IPS-18a (cell line): ENCODE measurements at regions not wholly inside any gene's neighbourhood (a gene's known extent, or its start where the extent isn't known, plus 50 kb on each side); places are given as distances from the start of the nearest gene placed in this dataset.

Source experiments
- H3K27ac ChIP-seq: one replicate; pipeline ENCODE4 v1.5.1; 2013; ENCODE audit warnings: low read length
- H3K27me3 ChIP-seq: one replicate; pipeline ENCODE4 v1.6.1; 2013; ENCODE audit warnings: mild to moderate bottlenecking, low read length; ENCODE audit not compliant: control insufficient read depth, insufficient read depth
- H3K36me3 ChIP-seq: one replicate; pipeline ENCODE4 v1.6.1; 2013; ENCODE audit warnings: low read depth, low read length; ENCODE audit not compliant: control insufficient read depth
- H3K4me1 ChIP-seq: one replicate; pipeline ENCODE4 v1.6.1; 2013; ENCODE audit warnings: low read depth, low read length; ENCODE audit not compliant: control insufficient read depth
- H3K4me3 ChIP-seq: one replicate; pipeline ENCODE4 v1.5.1; 2013; ENCODE audit warnings: low read length
- H3K9ac ChIP-seq: one replicate; pipeline ENCODE4 v1.6.1; 2013; ENCODE audit warnings: mild to moderate bottlenecking, low read length, moderate library complexity
- H3K9me3 ChIP-seq: one replicate; pipeline ENCODE4 v1.6.1; 2013; ENCODE audit warnings: low read depth, low read length; ENCODE audit not compliant: control insufficient read depth

DNA sequence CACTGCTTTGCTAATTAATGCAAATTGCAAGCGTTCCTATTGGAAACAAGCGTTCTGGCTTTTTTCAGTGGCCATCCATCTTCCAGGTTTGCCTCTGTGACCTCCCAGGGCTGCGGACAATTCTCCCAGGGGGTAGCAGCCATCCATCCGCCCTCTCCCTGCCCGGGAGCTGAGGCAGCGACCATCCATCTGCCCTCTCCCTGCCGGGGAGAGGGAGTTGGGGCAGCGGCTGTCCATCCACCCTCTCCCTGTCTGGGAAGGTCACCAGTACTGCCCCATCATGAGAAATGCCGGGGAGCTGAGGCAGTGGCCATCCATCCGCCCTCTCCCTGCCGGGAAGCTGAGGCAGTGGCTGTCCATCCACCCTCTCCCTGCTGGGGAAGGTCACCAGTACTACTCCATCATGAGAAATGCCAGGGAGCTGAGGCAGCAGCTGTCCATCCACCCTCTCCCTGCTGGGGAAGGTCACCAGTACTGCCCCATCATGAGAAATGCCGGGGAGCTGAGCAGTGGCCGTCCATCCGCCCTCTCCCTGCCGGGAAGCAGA, 394.7 kb downstream of the BRD1 start:
- H3K9ac ChIP-seq: no peak overlapping the region
- no peak overlapping the region for H3K4me3 ChIP-seq
- no peaks in the 10 kb centered on the region for H3K4me1 ChIP-seq
- H3K9me3 ChIP-seq: no peaks in the 10 kb centered on the region
- no peak overlapping the region for H3K27ac ChIP-seq
- no peaks in the 10 kb centered on the region for H3K27me3 ChIP-seq
- H3K36me3 ChIP-seq: no peaks in the 10 kb centered on the region

DNA sequence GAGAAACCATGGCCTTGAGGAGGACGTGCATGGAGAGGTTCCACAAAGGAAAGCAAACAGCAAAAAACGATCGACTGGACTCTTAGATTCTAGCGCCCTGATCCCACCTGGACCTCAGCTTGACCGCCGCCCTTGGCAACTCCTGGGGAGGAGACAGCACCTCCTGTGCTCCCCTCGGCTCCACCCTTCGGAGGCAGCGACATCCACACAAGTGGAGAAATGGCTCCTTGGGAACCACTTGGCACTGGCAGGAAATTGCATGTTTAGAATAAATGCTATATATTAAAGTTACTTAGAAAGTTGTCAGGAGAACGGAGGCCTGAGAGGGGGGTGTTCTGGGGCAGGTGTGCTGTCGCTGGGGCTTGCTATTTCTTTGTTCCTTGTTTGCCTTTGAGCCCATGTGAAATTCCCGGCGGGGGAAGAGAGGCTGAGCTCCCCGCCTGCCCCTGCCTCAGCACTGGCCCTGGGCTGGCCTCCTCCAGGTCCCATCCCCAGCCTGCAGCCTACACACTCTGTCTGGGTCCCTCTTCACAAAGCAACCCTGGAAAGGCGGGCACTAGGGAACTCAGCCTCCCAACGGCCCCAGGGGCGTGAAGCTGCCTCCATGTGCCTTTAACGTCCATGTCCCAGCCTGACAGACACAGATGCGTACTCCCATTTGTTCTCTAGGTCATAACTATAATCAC, 395.3 kb downstream of the BRD1 start:
- Histone ChIP-seq H3K4me1 (no peaks in the 10 kb centered on the region), H3K27ac (no peak overlapping the region), H3K36me3 (no peaks in the 10 kb centered on the region), H3K9me3 (no peaks in the 10 kb centered on the region), H3K9ac (no peak overlapping the region), H3K4me3 (no peak overlapping the region), H3K27me3 (no peaks in the 10 kb centered on the region)

DNA sequence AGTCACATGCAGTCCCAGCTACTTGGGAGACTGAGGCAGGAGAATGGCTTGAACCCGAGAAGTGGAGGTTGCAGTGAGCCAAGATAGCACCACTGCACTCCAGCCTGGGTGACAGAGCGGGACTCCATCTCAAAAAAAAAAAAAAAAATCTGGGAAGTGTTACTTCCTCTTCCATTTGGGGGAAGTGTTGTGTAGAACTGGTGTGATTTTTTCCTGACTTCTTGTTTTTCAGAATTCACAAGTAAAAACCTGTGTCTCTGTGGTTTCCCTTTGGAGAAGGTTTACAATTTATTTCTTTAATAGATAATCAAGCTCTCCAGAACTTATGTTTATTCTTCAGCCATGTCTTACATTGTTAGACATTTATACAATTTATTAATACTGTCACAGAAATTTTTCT, 396.1 kb downstream of the BRD1 start:
- Histone ChIP-seq H3K4me1 (no peaks in the 10 kb centered on the region), H3K9me3 (no peaks in the 10 kb centered on the region), H3K36me3 (no peaks in the 10 kb centered on the region), H3K27ac (no peak overlapping the region), H3K4me3 (no peak overlapping the region), H3K9ac (no peak overlapping the region), H3K27me3 (no peaks in the 10 kb centered on the region)

DNA sequence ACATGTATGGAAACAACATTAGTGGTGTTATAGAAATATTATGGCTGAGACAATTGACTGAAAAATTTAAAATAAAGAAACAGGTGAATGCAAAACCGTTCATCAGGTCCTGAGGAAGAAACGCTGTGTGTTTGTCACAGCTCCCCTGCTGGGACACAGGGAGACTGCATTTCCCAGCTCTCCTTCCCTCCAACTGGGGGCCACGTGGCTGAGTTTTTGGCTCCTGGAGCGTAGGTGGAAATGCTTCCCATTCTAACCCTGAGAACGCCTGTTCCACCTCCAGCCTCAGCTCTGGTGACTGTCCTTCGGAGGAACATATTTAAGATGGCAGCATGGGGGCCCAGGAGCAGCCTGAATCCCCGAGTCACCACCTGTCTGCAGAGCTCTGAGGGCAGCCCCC, 398.6 kb downstream of the BRD1 start:
- Histone ChIP-seq H3K4me3 (no peak overlapping the region), H3K9ac (no peak overlapping the region), H3K27me3 (no peaks in the 10 kb centered on the region), H3K27ac (no peak overlapping the region), H3K4me1 (no peaks in the 10 kb centered on the region), H3K36me3 (no peaks in the 10 kb centered on the region), H3K9me3 (no peaks in the 10 kb centered on the region)

DNA sequence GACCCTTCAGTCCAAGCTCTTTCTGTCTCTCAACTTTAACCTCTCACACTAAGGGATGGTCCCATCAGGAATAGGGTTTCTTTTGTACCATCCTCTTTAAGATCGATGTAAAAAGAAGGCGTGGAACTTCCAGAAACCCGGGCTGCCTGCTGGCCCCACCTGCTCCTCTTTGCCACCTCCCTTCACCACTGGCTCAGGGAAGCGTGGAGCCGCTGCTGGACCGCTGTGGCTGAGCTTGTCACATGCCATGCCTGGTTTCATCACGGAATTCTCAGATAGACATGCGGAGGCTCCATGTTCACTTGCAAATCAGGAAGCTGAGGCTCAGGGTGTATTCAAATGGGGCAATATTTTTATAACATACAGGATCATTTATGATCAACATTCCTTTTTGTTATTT, 399.7 kb downstream of the BRD1 start:
- no peak overlapping the region for H3K4me3 ChIP-seq
- no peaks in the 10 kb centered on the region for H3K9me3 ChIP-seq
- H3K36me3 ChIP-seq: no peaks in the 10 kb centered on the region
- no peaks in the 10 kb centered on the region for H3K4me1 ChIP-seq
- no peaks in the 10 kb centered on the region for H3K27me3 ChIP-seq
- no peak overlapping the region for H3K27ac ChIP-seq
- H3K9ac ChIP-seq: no peak overlapping the region

DNA sequence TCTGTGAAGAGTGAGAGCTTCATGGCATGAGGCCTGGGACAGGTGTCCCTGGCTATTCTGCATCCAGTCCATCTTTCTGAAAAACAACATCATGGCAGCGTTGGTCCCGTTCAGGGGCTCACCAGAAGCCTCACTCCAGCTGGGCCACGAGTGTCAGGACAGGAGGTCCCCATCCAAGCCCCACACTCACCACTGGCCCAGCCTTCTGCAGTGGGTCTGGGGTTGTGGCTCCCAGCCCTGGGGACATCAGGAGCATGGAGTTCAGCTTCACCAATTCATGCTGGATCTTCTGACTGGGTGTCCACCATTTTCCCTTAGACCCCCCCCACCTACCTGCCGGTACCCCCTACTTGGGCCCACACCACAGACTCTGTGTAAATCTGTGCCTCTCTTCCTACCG, 400.3 kb downstream of the BRD1 start:
- Histone ChIP-seq H3K4me3 (no peak overlapping the region), H3K9me3 (no peaks in the 10 kb centered on the region), H3K36me3 (no peaks in the 10 kb centered on the region), H3K27me3 (no peaks in the 10 kb centered on the region), H3K27ac (no peak overlapping the region), H3K9ac (no peak overlapping the region), H3K4me1 (no peaks in the 10 kb centered on the region)

DNA sequence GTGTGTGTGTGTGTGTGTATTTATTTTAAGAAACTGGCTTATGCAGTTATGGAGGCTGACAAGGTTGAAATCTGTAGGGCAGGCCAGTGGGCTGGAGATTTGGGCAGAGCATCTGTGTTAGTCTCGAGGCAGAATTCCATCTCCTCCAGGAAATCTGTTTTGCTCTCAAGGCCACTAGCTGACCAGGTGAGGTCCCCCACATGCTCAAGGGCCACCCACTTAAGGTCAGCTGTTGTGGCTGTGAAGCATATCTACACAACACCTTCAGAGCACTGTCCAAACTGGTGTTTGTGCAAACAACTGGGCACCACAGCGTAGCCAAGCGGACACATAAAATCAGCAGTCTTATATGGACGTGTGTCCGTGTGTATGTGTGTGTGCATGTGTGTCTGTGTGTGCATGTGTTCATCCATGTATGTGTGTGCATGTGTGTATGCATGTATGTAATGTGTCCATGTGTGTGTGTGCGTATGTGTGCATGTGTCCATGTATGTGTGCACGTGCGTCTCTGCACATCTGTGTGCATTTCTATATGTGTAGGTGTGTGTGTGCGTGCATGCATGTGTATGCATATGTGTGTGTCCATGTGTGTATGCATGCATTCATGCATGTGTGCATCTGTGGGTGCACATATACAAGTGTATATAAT, 400.9 kb downstream of the BRD1 start:
- no peaks in the 10 kb centered on the region for H3K36me3 ChIP-seq
- H3K4me3 ChIP-seq: no peak overlapping the region
- H3K9me3 ChIP-seq: no peaks in the 10 kb centered on the region
- no peak overlapping the region for H3K27ac ChIP-seq
- H3K27me3 ChIP-seq: no peaks in the 10 kb centered on the region
- H3K9ac ChIP-seq: no peak overlapping the region
- H3K4me1 ChIP-seq: no peaks in the 10 kb centered on the region

DNA sequence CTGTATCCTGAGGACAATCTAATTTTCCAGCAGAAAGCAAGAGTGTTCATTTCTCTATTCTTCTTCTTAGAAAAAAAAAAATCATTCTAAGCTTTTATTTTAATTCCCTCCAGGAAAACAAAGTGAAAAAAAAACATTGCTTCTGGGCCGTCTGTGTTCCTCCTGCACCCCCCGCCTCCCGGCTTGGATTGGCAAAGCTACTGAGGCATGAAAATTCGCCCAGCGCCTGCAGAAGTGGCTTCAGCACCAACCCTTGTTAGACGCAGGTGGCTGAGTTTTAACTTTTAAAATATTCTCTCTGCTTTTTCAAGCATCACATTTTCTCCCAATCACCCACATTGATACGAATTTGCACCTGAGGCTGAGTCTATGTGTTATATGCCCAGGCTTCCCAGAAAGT, 401.6 kb downstream of the BRD1 start:
- Histone ChIP-seq H3K27me3 (no peaks in the 10 kb centered on the region), H3K4me1 (no peaks in the 10 kb centered on the region), H3K27ac (no peak overlapping the region), H3K36me3 (no peaks in the 10 kb centered on the region), H3K4me3 (no peak overlapping the region), H3K9me3 (no peaks in the 10 kb centered on the region), H3K9ac (no peak overlapping the region)

DNA sequence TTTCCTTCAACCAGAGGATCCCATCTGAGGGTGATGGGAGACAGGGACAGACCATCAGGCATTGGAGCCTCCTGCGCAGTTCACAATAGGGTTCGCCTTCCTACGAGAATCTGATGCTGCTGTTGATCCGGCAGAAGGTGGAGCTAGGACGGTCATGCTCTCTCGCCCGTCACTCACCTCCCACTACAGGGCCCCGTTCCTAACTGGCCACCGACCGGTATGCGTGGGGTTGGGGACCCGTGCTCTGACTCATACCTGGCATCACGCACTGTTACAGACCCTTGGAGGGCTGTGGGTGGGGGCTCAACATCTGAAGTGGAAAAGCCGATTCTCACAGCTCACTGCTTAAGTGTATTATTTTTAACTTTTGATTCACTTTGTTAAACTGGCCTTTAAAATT, 402.3 kb downstream of the BRD1 start:
- Histone ChIP-seq H3K27ac (no peak overlapping the region), H3K9ac (no peak overlapping the region), H3K4me1 (no peaks in the 10 kb centered on the region), H3K36me3 (no peaks in the 10 kb centered on the region), H3K9me3 (no peaks in the 10 kb centered on the region), H3K4me3 (no peak overlapping the region), H3K27me3 (no peaks in the 10 kb centered on the region)

DNA sequence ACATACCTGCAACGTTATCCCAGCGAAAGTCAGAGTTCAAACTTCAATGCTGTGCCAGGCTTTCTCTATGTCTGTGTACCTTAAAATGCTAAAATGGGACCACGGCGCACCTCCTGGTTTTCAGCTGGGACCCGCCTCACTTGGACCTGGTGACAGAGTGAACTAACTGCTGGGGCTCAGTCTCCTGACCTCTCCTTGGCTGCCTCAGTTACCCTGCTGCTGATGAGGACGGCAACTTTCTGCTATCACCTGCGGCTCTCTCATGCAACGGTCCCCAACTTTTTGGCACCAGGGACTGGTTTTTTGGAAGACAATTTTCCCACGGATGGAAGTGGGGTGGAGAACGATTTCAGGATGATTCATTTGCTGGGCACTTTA, 402.8 kb downstream of the BRD1 start:
- no peak overlapping the region for H3K27ac ChIP-seq
- no peak overlapping the region for H3K4me3 ChIP-seq
- no peaks in the 10 kb centered on the region for H3K36me3 ChIP-seq
- no peaks in the 10 kb centered on the region for H3K27me3 ChIP-seq
- H3K4me1 ChIP-seq: no peaks in the 10 kb centered on the region
- no peak overlapping the region for H3K9ac ChIP-seq
- H3K9me3 ChIP-seq: no peaks in the 10 kb centered on the region

DNA sequence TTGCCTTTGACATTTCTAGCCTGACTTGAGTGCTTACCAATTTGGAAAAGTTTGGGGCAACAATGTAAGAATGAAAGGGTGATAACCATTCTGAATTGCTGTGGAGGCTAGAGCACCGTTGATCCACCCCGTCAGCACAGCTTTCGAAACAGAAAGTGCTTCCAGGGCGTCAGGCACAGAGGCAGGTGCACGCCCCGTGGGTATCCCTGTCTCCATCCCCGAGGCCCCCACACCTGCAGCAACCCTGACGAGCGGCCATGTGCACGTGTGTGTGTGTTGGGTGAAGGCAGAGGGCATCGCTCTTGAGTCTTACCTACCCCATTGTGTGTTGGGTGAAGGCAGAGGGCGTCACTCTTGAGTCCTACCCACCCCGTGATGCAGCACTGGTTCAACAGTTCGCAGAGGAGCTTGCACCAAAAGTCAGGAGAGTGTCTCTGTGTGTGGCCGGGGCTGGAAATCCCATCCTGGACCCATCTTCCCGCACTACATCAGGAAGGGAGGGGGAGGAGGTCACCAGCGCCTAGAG, 404.5 kb downstream of the BRD1 start:
- H3K36me3 ChIP-seq: no peaks in the 10 kb centered on the region
- no peak overlapping the region for H3K4me3 ChIP-seq
- H3K27ac ChIP-seq: no peak overlapping the region
- no peak overlapping the region for H3K9ac ChIP-seq
- no peaks in the 10 kb centered on the region for H3K9me3 ChIP-seq
- no peaks in the 10 kb centered on the region for H3K27me3 ChIP-seq
- no peaks in the 10 kb centered on the region for H3K4me1 ChIP-seq

DNA sequence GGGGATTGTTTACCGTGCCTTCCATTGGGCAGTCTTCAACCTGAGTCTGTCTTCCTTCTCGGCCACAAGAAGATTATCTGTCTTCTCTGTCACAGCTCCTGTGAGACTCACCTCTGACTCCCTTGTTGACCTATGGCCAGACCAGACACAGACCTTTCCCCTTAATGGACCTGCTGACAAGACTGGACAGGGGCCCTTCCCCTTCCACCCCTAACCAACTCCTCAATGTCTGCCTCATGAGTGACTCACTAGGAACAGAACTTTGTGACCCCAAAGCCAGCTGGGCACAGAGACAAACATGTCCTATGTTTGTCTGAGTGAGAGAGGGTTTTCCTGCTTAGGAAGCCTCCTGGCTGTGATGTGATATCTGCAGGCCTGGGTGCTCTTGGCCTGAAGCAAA, 405.0 kb downstream of the BRD1 start:
- H3K36me3 ChIP-seq: no peaks in the 10 kb centered on the region
- H3K4me3 ChIP-seq: no peak overlapping the region
- H3K4me1 ChIP-seq: no peaks in the 10 kb centered on the region
- no peaks in the 10 kb centered on the region for H3K27me3 ChIP-seq
- no peak overlapping the region for H3K9ac ChIP-seq
- no peak overlapping the region for H3K27ac ChIP-seq
- no peaks in the 10 kb centered on the region for H3K9me3 ChIP-seq
